ENCODE measurements at regions not wholly inside any gene's neighbourhood (a gene's known extent, or its start where the extent isn't known, plus 50 kb on each side); places are given as distances from the start of the nearest gene placed in this dataset.

GRCh38 chr4:130603043-130603442 lies 1507.1 kb downstream of the C4orf33 start:
- no peak for TF ChIP-seq TCF4 (CRISPR knock-in tag; IDR thresholded peaks at IDR 0.05; ENCODE audit: borderline replicate concordance)
- no peak for TF ChIP-seq ZFP30 (CRISPR knock-in tag; IDR thresholded peaks at IDR 0.05)
- no peak for TF ChIP-seq POU6F1 (CRISPR knock-in tag; IDR thresholded peaks at IDR 0.05; ENCODE audit: borderline replicate concordance, low read depth)
- no peak for TF ChIP-seq CSDC2 (CRISPR knock-in tag; IDR thresholded peaks at IDR 0.05)
- TF ChIP-seq ZNF565 (CRISPR knock-in tag; conservative IDR thresholded peaks at IDR 0.05; ENCODE audit: low read depth), result no peak
- no peak for TF ChIP-seq PATZ1 (CRISPR knock-in tag; IDR thresholded peaks at IDR 0.05; ENCODE audit: borderline replicate concordance)
- TF ChIP-seq TSHZ2 (CRISPR knock-in tag; IDR thresholded peaks at IDR 0.05), result no peak
- no peak for TF ChIP-seq SNAI2 (CRISPR knock-in tag; IDR thresholded peaks at IDR 0.05)
- TF ChIP-seq CREB5 (CRISPR knock-in tag; IDR thresholded peaks at IDR 0.05; ENCODE audit: low read depth), result no peak
- TF ChIP-seq ZC3H10 (CRISPR knock-in tag; IDR thresholded peaks at IDR 0.05), result no peak
- no peak for TF ChIP-seq RARB (CRISPR knock-in tag; IDR thresholded peaks at IDR 0.05)
- no peak for TF ChIP-seq ZFP3 (CRISPR knock-in tag; IDR thresholded peaks at IDR 0.05)
- TF ChIP-seq ZNF8 (CRISPR knock-in tag; IDR thresholded peaks at IDR 0.05), result no peak
- no peak for TF ChIP-seq ARNTL (CRISPR knock-in tag; IDR thresholded peaks at IDR 0.05; ENCODE audit: borderline replicate concordance, low read depth)
